Ovary (tissue), 7 donors: ENCODE measurements at regions not wholly inside any gene's neighbourhood (a gene's known extent, or its start where the extent isn't known, plus 50 kb on each side); places are given as distances from the start of the nearest gene placed in this dataset.

ENCODE experiments used
- DNase-seq, 5 donors: peaks; one replicate each; pipeline ENCODE4 v3.0.0-alpha.2; 2019 to 2020
- H3K27ac ChIP-seq, 2 donors: fragments of 200-600 bp; one replicate each; pipeline versions ENCODE4 v1.5.1 to v1.8.0; 2019 to 2022
- H3K27me3 ChIP-seq: fragments of 200-600 bp; one replicate; pipeline ENCODE4 v1.8.0; 2022
- H3K36me3 ChIP-seq: fragments of 200-600 bp; sonication (generic); one replicate; pipeline ENCODE4 v1.5.1; 2019
- H3K4me1 ChIP-seq: one replicate; pipeline ENCODE4 v1.8.1; 2013; ENCODE audit warnings: mild to moderate bottlenecking, moderate library complexity; ENCODE audit not compliant: insufficient read depth
- H3K4me3 ChIP-seq: fragments of 200-600 bp; sonication (generic); one replicate; pipeline ENCODE4 v1.5.1; 2017
- H3K9me3 ChIP-seq, 2 donors: fragments of 200-600 bp in 1 of 2; sonication (generic) in 1 of 2; one replicate each; pipeline versions ENCODE4 v1.5.1 to v1.8.1; 2013 to 2019; ENCODE audit warnings: mild to moderate bottlenecking in 1 of 2, moderate library complexity in 1 of 2
- EP300 ChIP-seq: sonication (generic); formaldehyde crosslinking; IDR thresholded peaks from one replicate; pipeline ENCODE4 v1.6.1; 2017; ENCODE audit warnings: antibody characterized with exemption
- POLR2A ChIP-seq: fragments of 450-650 bp; IDR thresholded peaks from one replicate; pipeline ENCODE4 v1.6.1; 2017; ENCODE audit warnings: antibody characterized with exemption, mild to moderate bottlenecking, moderate library complexity
- WGBS, 3 donors: extraction: QIAGEN DNeasy Blood & Tissue Kit in 1 of 3; methylation state at CpG; one replicate each; pipeline versions ENCODE4 v1.1.5 to v1.1.7; 2013 to 2017; 5-methylcytosine and 5-hydroxymethylcytosine counted together
- intact Hi-C, 4 donors: fragments of 100-400 bp; cut with DNase I; formaldehyde crosslinking; loops; one replicate each; pipeline versions ENCODE4 v1.11.0 to v1.15.1; 2022 to 2023
- TF ChIP-seq, protein P1 (sequence below), 3 donors: fragments of 450-650 bp in 2 of 3; fragments of 200-600 bp in 1 of 3; IDR thresholded peaks; one replicate each; pipeline versions ENCODE4 v1.5.1 to v1.8.0; 2016 to 2022; ENCODE audit warnings: antibody characterized with exemption in 3 of 3, mild to moderate bottlenecking in 1 of 3
- donor health status: DM: no; HTN: no; CAD: no; lungs with moderate emphysema.
- donor health status: DM: no; HTN: no; CAD: no.
- donor health status: Bipolar disorder and iron deficiency.
- donor health status: DM: no; HTN: no; CAD: no.
- donor health status: DM: yes; HTN: yes; CAD: no.

DNA sequence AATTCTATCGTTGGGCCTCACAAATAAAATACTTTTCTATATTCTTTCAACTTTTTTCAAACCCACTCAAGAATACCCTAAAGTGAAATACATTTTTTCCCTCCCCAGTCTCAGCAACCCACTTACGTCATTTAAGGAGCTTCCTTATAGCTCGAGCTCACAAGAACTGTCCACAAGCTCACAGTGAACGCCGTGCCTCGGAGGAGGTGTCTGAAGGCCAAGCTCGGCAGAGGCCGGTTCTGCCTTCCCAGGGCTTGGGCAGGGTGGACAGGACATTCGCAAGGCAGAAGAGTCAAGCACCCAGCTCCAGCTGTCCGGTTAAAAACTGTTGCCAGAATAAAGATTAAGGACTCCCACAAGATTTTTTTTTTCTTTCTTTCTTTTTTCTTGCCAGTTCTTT, 802.3 kb downstream of the QKI start:
- DNase-seq: no peak
- Histone ChIP-seq H3K4me3 (no peak overlapping the region), H3K27me3 (no peaks in the 10 kb centered on the region), H3K4me1 (no peaks in the 10 kb centered on the region), H3K9me3 (no peaks in the 10 kb centered on the region), H3K36me3 (no peaks in the 10 kb centered on the region), H3K27ac (no peak overlapping the region)
- TF ChIP-seq EP300: no peak
- TF ChIP-seq, protein P1, sequence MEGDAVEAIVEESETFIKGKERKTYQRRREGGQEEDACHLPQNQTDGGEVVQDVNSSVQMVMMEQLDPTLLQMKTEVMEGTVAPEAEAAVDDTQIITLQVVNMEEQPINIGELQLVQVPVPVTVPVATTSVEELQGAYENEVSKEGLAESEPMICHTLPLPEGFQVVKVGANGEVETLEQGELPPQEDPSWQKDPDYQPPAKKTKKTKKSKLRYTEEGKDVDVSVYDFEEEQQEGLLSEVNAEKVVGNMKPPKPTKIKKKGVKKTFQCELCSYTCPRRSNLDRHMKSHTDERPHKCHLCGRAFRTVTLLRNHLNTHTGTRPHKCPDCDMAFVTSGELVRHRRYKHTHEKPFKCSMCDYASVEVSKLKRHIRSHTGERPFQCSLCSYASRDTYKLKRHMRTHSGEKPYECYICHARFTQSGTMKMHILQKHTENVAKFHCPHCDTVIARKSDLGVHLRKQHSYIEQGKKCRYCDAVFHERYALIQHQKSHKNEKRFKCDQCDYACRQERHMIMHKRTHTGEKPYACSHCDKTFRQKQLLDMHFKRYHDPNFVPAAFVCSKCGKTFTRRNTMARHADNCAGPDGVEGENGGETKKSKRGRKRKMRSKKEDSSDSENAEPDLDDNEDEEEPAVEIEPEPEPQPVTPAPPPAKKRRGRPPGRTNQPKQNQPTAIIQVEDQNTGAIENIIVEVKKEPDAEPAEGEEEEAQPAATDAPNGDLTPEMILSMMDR (IDR thresholded peaks at IDR 0.05): no peak
- no peak for TF ChIP-seq POLR2A
- 65 to 78% (median 76%) methylated on average over 10 of the region's 10 CpGs for WGBS, 3 donors
- intact Hi-C loops: no loop called here

- Histone ChIP-seq H3K27ac (no peak overlapping the region), H3K4me3 (no peak overlapping the region), H3K9me3 (no peaks in the 10 kb centered on the region), H3K4me1 (no peaks in the 10 kb centered on the region), H3K36me3 (no peaks in the 10 kb centered on the region), H3K27me3 (no peaks in the 10 kb centered on the region)
- 42 to 70% (median 65%) methylated on average over 4 of the region's 4 CpGs for WGBS, 3 donors
- TF ChIP-seq EP300 (no peak), POLR2A (no peak)
- TF ChIP-seq, protein P1 (IDR thresholded peaks at IDR 0.05): no peak
- intact Hi-C loops: no loop called here
- no peak for DNase-seq
Observed at GRCh38 chr6:164216368-164216767, 801.9 kb downstream of the QKI start.

- no peak overlapping the region for H3K4me3 ChIP-seq
- no peak overlapping the region for H3K27ac ChIP-seq
- no peaks in the 10 kb centered on the region for H3K36me3 ChIP-seq
- no peaks in the 10 kb centered on the region for H3K4me1 ChIP-seq
- 79 to 83% (median 82%) methylated on average over 8 of the region's 8 CpGs for WGBS, 3 donors
- H3K9me3 ChIP-seq: no peaks in the 10 kb centered on the region
- intact Hi-C loops: no loop called here
- TF ChIP-seq POLR2A (no peak), EP300 (no peak)
- TF ChIP-seq, protein P1 (IDR thresholded peaks at IDR 0.05): no peak
- H3K27me3 ChIP-seq: no peaks in the 10 kb centered on the region
- DNase-seq: no peak
Observed at GRCh38 chr6:164214066-164214465, 799.5 kb downstream of the QKI start.

DNA sequence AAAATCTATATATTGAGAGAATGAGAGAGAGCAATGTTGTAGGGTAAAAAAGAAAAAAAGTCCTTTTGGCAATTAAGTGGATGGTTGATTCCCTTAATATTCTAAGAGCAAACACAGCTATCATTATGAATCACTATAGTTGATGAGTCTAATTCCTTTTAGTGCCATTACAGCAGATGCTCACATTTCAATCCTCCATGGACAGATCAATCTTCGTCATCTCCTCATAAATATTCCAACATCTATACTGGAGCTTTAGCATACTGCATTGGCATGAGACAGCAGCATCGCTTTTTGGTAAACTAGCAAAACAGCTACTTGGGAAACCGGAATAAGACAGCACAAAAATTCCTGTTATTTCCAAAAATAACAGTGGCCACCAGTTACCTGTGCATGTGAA, 796.7 kb downstream of the QKI start:
- DNase-seq: no peak
- no peaks in the 10 kb centered on the region for H3K36me3 ChIP-seq
- TF ChIP-seq, protein P1 (IDR thresholded peaks at IDR 0.05): no peak
- TF ChIP-seq EP300 (no peak), POLR2A (no peak)
- intact Hi-C loops: no loop called here
- no peaks in the 10 kb centered on the region for H3K27me3 ChIP-seq
- WGBS, 3 donors: 82 to 91% (median 89%) methylated on average over 3 of the region's 3 CpGs
- H3K4me3 ChIP-seq: no peak overlapping the region
- H3K9me3 ChIP-seq: no peaks in the 10 kb centered on the region
- no peaks in the 10 kb centered on the region for H3K4me1 ChIP-seq
- H3K27ac ChIP-seq: no peak overlapping the region

DNA sequence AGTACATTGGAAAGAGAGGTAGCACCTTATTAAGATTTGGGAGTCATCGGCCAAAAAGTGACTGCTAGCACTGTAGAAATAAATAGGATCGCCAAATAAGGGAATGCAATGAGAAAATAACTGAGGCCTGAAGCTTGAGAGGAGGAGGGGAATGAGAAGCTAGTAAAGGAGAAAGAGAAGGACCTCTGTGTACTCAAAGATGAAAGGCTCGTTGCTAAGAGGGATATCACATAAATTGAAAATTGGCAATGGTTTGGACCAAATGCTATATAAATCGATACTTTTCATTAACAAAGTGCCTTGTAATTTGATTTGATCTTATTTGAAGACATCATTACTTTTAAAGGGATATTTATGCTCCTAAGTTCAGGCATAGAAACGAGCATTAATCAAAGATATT, 796.3 kb downstream of the QKI start:
- H3K27me3 ChIP-seq: no peaks in the 10 kb centered on the region
- intact Hi-C loops: no loop called here
- TF ChIP-seq, protein P1 (IDR thresholded peaks at IDR 0.05): no peak
- no peak for TF ChIP-seq POLR2A
- no peak for TF ChIP-seq EP300
- H3K4me3 ChIP-seq: no peak overlapping the region
- H3K27ac ChIP-seq: no peak overlapping the region
- no peak for DNase-seq
- 81 to 82% (median 81%) methylated on average over 5 of the region's 5 CpGs for WGBS, 3 donors
- no peaks in the 10 kb centered on the region for H3K4me1 ChIP-seq
- no peaks in the 10 kb centered on the region for H3K9me3 ChIP-seq
- no peaks in the 10 kb centered on the region for H3K36me3 ChIP-seq
